Chondrocyte (in vitro differentiated cells): ENCODE measurements at regions not wholly inside any gene's neighbourhood (a gene's known extent, or its start where the extent isn't known, plus 50 kb on each side); places are given as distances from the start of the nearest gene placed in this dataset.

Source experiments
- DNase-seq: peaks from one replicate; pipeline ENCODE4 v3.0.0; 2021; ENCODE audit warnings: mixed read lengths, low spot score
- H3K27ac Mint-ChIP-seq: one replicate; pipeline ENCODE4 v1.8.0; 2021; ENCODE audit warnings: mild to moderate bottlenecking, moderate library complexity, mixed read lengths; ENCODE audit not compliant: unreplicated experiment
- H3K27me3 Mint-ChIP-seq: 2 replicates; pipeline ENCODE4 v1.8.0; 2021; ENCODE audit warnings: low read depth, mixed read lengths
- H3K36me3 Mint-ChIP-seq: 2 replicates; pipeline ENCODE4 v1.8.0; 2021; ENCODE audit warnings: low read depth, mixed read lengths
- H3K4me1 Mint-ChIP-seq: 2 replicates; pipeline ENCODE4 v1.8.0; 2021; ENCODE audit warnings: low read depth, mild to moderate bottlenecking, mixed read lengths
- H3K4me3 Mint-ChIP-seq: one replicate; pipeline ENCODE4 v1.8.0; 2021; ENCODE audit warnings: mild to moderate bottlenecking, moderate library complexity, mixed read lengths; ENCODE audit not compliant: unreplicated experiment
- H3K9me3 Mint-ChIP-seq: 2 replicates; pipeline ENCODE4 v1.8.0; 2021; ENCODE audit warnings: low read depth, mixed read lengths
- TF ChIP-seq, protein P1 (sequence below): fragments of 200-600 bp; sonication (generic); IDR thresholded peaks from 2 replicates; pipeline ENCODE4 v1.5.0; 2021; ENCODE audit warnings: antibody characterized with exemption, mild to moderate bottlenecking, moderate library complexity

DNA sequence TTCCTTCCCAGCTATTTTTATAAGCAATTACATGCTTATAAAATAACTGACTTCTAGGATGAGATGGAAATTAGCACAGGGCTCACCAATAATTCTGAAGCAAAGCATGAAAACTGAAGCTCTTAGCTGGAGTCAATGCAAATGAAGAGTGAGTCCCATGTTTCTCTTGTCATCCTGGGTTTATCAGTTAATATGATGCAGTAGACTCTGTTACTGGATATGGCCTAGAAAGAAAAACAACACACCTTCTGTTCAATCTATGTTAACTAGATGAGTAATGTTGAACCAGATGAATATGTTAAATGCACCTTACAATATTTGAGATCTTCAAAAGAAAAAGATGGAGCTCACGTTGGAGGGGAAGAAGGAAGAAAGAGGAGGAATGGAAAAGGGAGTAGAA lies 229.4 kb downstream of the DUSP6 start:
- H3K27me3 Mint-ChIP-seq: no peaks in the 10 kb centered on the region
- H3K27ac Mint-ChIP-seq: no peak overlapping the region
- no peaks in the 10 kb centered on the region for H3K9me3 Mint-ChIP-seq
- DNase-seq: no peak
- TF ChIP-seq, protein P1, sequence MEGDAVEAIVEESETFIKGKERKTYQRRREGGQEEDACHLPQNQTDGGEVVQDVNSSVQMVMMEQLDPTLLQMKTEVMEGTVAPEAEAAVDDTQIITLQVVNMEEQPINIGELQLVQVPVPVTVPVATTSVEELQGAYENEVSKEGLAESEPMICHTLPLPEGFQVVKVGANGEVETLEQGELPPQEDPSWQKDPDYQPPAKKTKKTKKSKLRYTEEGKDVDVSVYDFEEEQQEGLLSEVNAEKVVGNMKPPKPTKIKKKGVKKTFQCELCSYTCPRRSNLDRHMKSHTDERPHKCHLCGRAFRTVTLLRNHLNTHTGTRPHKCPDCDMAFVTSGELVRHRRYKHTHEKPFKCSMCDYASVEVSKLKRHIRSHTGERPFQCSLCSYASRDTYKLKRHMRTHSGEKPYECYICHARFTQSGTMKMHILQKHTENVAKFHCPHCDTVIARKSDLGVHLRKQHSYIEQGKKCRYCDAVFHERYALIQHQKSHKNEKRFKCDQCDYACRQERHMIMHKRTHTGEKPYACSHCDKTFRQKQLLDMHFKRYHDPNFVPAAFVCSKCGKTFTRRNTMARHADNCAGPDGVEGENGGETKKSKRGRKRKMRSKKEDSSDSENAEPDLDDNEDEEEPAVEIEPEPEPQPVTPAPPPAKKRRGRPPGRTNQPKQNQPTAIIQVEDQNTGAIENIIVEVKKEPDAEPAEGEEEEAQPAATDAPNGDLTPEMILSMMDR: no peak
- H3K36me3 Mint-ChIP-seq: no peaks in the 10 kb centered on the region
- H3K4me1 Mint-ChIP-seq: no peaks in the 10 kb centered on the region
- H3K4me3 Mint-ChIP-seq: no peak overlapping the region

DNA sequence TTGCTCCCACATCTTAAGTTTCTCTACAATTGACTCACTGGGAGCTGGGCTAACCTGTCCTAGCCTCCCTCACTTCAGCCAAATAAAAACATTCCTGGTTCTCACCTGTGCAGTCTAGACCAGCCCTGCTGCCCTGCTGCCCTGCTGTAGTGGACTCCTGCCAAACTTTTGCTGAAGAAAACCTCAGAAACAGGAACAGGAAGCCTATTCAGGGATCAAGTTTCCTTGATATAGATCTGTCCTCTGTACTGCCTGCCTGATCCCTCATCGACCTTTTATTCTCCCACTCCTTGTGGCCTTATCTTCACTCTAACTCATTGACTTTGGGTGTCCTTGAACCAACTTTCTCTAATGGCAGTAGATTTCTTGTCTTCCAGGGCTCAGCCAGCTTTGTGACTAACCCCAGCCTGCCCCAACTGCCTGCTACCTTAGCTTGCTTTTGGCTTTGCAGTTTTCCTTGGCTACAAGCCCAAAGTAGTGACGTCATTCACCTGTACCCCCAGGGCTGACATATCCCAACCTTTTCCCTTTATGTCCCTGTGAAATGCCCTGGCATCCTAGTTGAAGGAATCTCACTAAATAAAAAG lies 234.8 kb downstream of the DUSP6 start:
- H3K27me3 Mint-ChIP-seq: no peaks in the 10 kb centered on the region
- H3K36me3 Mint-ChIP-seq: no peaks in the 10 kb centered on the region
- no peak overlapping the region for H3K27ac Mint-ChIP-seq
- no peak for DNase-seq
- H3K9me3 Mint-ChIP-seq: no peaks in the 10 kb centered on the region
- no peak overlapping the region for H3K4me3 Mint-ChIP-seq
- peaks cover 3% of the 10 kb centered on the region for H3K4me1 Mint-ChIP-seq
- TF ChIP-seq, protein P1: no peak

DNA sequence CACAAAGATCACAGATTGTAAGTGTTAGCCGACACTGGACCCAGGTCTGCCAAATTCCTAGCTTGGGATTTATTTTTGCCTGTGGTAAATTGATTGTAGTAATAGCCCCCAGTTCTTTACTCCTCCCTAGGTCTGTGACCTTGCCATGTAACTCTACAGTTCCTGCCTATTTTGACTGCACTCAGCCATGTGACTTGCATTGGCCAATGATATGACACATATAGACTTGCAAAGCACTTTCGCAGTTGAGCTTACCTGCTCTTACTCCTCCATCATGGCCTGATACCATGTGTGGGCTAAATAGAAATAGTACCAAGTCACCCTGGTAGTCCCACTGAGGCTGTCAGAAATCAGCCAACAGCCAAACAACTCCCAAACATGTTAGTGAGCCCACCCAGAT lies 240.3 kb downstream of the DUSP6 start:
- TF ChIP-seq, protein P1: no peak
- no peak overlapping the region for H3K27ac Mint-ChIP-seq
- no peaks in the 10 kb centered on the region for H3K4me1 Mint-ChIP-seq
- no peaks in the 10 kb centered on the region for H3K27me3 Mint-ChIP-seq
- no peaks in the 10 kb centered on the region for H3K9me3 Mint-ChIP-seq
- H3K4me3 Mint-ChIP-seq: no peak overlapping the region
- DNase-seq: no peak
- H3K36me3 Mint-ChIP-seq: no peaks in the 10 kb centered on the region

DNA sequence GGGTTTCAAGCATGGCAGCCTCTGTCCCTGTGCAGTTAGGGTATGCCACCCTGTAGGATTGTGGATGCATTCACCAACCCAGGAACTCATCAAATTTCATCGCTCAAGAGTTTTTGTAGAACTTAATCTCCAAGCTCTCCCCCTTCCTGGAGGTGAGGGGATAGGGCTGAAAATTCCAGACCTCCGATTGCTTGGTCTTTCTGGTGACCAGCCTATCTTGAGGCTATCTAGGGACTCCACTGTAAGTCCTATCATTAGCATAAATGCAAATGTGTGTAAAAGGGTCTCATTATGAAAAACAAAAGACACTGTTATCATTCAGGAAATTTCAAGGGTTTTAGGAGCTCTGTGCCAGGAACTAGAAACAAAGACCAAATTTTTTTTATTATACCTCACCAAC lies 244.0 kb downstream of the DUSP6 start:
- no peaks in the 10 kb centered on the region for H3K4me1 Mint-ChIP-seq
- no peak for DNase-seq
- H3K27ac Mint-ChIP-seq: no peak overlapping the region
- no peaks in the 10 kb centered on the region for H3K27me3 Mint-ChIP-seq
- TF ChIP-seq, protein P1: no peak
- H3K4me3 Mint-ChIP-seq: no peak overlapping the region
- H3K36me3 Mint-ChIP-seq: no peaks in the 10 kb centered on the region
- no peaks in the 10 kb centered on the region for H3K9me3 Mint-ChIP-seq

DNA sequence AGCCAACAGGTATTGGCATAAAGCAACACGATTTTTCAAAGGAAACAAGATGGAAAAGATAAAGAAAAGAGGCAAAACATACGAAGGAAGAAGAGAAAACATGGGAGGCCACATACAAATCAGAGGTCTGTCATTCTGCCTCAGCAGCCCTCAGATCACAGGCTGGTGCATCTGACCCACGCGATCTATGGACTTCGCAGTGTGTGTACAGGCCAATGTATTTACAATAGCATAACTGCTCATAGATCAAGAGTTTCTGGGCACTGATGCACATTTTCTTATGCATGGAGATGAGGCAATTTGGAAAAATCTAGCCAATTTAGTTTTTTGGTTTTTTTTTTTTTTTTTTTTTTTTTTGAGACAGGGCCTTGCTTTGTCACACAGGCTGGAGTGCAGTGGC lies 245.4 kb downstream of the DUSP6 start:
- Mint-ChIP-seq H3K4me1 (no peaks in the 10 kb centered on the region), H3K27me3 (no peaks in the 10 kb centered on the region), H3K36me3 (no peaks in the 10 kb centered on the region), H3K9me3 (no peaks in the 10 kb centered on the region), H3K27ac (no peak overlapping the region), H3K4me3 (no peak overlapping the region)
- DNase-seq: no peak
- TF ChIP-seq, protein P1: no peak
